Suprapubic skin (tissue), 4 donors: ENCODE measurements at regions not wholly inside any gene's neighbourhood (a gene's known extent, or its start where the extent isn't known, plus 50 kb on each side); places are given as distances from the start of the nearest gene placed in this dataset.
"Not testable (repeated sequence)": the region's sequence is repeated elsewhere in the genome, so short reads cannot be mapped to it uniquely, and the experiment has no call there.

ENCODE experiments used
- DNase-seq, 2 donors: peaks; one replicate each; pipeline ENCODE4 v3.0.0-alpha.2; 2019; ENCODE audit warnings: low spot score in 2 of 2
- H3K27ac ChIP-seq: fragments of 200-600 bp; sonication (generic); one replicate; pipeline ENCODE4 v1.5.1; 2019
- H3K27me3 ChIP-seq: fragments of 200-600 bp; sonication (generic); one replicate; pipeline ENCODE4 v1.5.1; 2019
- H3K36me3 ChIP-seq: fragments of 200-600 bp; sonication (generic); one replicate; pipeline ENCODE4 v1.5.1; 2019
- H3K4me1 ChIP-seq: fragments of 200-600 bp; sonication (generic); one replicate; pipeline ENCODE4 v1.5.1; 2019
- H3K4me3 ChIP-seq: fragments of 200-600 bp; sonication (generic); one replicate; pipeline ENCODE4 v1.5.1; 2019; ENCODE audit warnings: mild to moderate bottlenecking
- H3K9me3 ChIP-seq: fragments of 200-600 bp; sonication (generic); one replicate; pipeline ENCODE4 v1.5.1; 2019
- EP300 ChIP-seq: sonication (generic); formaldehyde crosslinking; IDR thresholded peaks from one replicate; pipeline ENCODE4 v1.6.1; 2017; ENCODE audit warnings: antibody characterized with exemption
- POLR2A ChIP-seq, 2 donors: fragments of 450-650 bp; IDR thresholded peaks; one replicate each; pipeline ENCODE4 v1.6.1; 2017; ENCODE audit warnings: antibody characterized with exemption in 2 of 2, mild to moderate bottlenecking in 2 of 2, moderate library complexity in 2 of 2
- POLR2AphosphoS5 ChIP-seq, 3 donors: sonication (generic); formaldehyde crosslinking; IDR thresholded peaks; one replicate each; pipeline ENCODE4 v1.6.1; 2017; ENCODE audit warnings: antibody characterized with exemption in 3 of 3
- WGBS: methylation state at CpG from one replicate; pipeline ENCODE4 v1.1.5; 2018; 5-methylcytosine and 5-hydroxymethylcytosine counted together
- TF ChIP-seq, protein P1 (sequence below), 2 donors: fragments of 200-600 bp in 1 of 2; fragments of 450-650 bp in 1 of 2; sonication (generic) in 1 of 2; IDR thresholded peaks; one replicate each; pipeline ENCODE4 v1.5.1; 2016 to 2019; ENCODE audit warnings: antibody characterized with exemption in 2 of 2, mild to moderate bottlenecking in 1 of 2, moderate library complexity in 1 of 2

DNA sequence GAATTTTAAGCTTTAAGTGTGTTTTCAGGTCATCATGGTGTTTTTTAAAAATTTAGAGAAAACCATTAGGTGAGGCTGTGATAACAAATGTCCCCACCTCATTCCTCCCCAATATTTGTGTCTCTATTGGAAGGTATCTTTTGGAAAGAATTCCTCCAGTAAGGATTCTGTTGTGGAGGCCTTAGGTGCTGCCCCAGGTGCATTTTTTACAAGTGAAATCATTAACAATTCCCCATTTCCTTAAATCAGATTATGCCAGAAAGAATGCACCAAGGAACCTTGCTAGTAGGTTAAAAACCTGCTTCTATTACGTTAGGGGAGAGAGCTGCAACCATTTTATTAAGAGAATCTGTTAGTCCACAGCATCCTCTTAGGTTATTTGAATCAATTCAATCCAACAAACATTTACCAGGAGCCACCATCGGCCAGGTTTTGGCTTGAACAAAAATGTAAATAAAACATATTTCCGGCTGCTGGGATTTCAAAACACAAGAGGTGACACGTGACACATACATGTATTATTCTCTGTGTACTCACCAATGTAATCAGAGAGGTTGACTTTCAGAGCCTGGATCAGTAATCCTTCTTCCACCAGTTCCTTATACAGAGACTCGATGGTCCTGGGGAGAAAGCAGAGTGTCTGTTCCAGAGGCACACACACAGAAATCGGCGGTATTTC is 112.5 kb upstream of the ASB18 start:
- Histone ChIP-seq H3K9me3 (no peaks in the 10 kb centered on the region), H3K27ac (no peak overlapping the region), H3K27me3 (peaks cover 4% of the 10 kb centered on the region), H3K4me3 (no peak overlapping the region), H3K36me3 (no peaks in the 10 kb centered on the region), H3K4me1 (no peaks in the 10 kb centered on the region)
- WGBS: 83% methylated on average over 7 of the region's 7 CpGs
- no peak for DNase-seq
- no peak for TF ChIP-seq POLR2AphosphoS5 (IDR thresholded peaks at IDR 0.05)
- TF ChIP-seq EP300: no peak
- TF ChIP-seq, protein P1, sequence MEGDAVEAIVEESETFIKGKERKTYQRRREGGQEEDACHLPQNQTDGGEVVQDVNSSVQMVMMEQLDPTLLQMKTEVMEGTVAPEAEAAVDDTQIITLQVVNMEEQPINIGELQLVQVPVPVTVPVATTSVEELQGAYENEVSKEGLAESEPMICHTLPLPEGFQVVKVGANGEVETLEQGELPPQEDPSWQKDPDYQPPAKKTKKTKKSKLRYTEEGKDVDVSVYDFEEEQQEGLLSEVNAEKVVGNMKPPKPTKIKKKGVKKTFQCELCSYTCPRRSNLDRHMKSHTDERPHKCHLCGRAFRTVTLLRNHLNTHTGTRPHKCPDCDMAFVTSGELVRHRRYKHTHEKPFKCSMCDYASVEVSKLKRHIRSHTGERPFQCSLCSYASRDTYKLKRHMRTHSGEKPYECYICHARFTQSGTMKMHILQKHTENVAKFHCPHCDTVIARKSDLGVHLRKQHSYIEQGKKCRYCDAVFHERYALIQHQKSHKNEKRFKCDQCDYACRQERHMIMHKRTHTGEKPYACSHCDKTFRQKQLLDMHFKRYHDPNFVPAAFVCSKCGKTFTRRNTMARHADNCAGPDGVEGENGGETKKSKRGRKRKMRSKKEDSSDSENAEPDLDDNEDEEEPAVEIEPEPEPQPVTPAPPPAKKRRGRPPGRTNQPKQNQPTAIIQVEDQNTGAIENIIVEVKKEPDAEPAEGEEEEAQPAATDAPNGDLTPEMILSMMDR (IDR thresholded peaks at IDR 0.05): no peak
- no peak for TF ChIP-seq POLR2A (IDR thresholded peaks at IDR 0.05)

GRCh38 chr2:236380051-236380612 is 115.9 kb upstream of the ASB18 start:
- 85% methylated on average over 16 of the region's 16 CpGs for WGBS
- DNase-seq: peak in 1 of 2 donors; percentile 48
- no peaks in the 10 kb centered on the region for H3K36me3 ChIP-seq
- no peak overlapping the region for H3K4me3 ChIP-seq
- H3K9me3 ChIP-seq: no peaks in the 10 kb centered on the region
- H3K27me3 ChIP-seq: peaks cover 4% of the 10 kb centered on the region
- TF ChIP-seq EP300 (no peak), POLR2AphosphoS5 (IDR thresholded peaks at IDR 0.05) (no peak), POLR2A (IDR thresholded peaks at IDR 0.05) (no peak)
- TF ChIP-seq, protein P1 (IDR thresholded peaks at IDR 0.05): no peak
- no peaks in the 10 kb centered on the region for H3K4me1 ChIP-seq
- no peak overlapping the region for H3K27ac ChIP-seq

- not testable (repeated sequence) for H3K27me3 ChIP-seq, H3K27ac ChIP-seq, H3K4me1 ChIP-seq, H3K4me3 ChIP-seq, H3K36me3 ChIP-seq, H3K9me3 ChIP-seq
- DNase-seq: peak in 1 of 2 donors; percentile 9
- 72% methylated on average over 6 of the region's 6 CpGs for WGBS
These were observed 117.0 kb upstream of the ASB18 start for GRCh38 chr2:236381253-236381652.

DNA sequence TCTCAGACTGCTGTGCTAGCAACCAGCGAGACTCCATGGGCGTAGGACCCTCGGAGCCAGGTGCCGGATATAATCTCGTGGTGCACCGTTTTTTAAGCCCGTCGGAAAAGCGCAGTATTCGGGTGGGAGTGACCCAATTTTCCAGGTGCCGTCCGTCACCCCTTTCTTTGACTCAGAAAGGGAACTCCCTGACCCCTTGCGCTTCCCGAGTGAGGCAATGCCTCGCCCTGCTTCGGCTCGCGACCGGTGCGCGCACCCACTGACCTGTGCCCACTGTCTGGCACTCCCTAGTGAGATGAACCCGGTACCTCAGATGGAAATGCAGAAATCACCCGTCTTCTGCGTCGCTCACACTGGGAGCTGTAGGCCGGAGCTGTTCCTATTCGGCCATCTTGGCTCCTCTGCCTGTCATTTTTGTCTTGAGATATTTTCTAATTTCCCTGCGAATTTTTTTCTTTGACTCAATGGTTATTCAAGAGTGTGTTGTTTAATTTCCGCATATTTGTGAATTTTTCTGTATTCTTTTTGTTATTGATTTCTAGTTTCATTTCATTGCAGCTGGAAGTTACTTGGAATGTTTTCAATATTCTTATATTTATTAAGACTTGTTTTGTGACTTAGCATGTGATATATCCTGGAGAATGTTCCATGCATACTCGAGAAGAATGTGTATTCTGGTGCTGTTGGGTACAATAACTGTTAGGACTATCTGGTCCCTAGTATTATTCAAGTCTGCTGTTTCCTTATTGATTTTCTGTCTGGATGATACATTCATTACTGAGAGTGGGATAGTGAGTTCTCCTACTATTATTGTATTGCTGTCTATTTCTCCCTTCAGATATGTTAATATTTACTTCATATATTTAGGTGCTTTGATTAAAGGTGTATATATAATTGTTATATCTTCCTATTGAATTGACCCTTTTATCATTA is 125.3 kb upstream of the ASB18 start:
- not testable (repeated sequence) for H3K4me1 ChIP-seq, H3K27me3 ChIP-seq, H3K36me3 ChIP-seq, H3K9me3 ChIP-seq, H3K4me3 ChIP-seq, H3K27ac ChIP-seq
- peak in 1 of 2 donors; percentile 28 for DNase-seq
- WGBS: 86% methylated on average over 30 of the region's 30 CpGs

GRCh38 chr2:236393101-236393500 is 128.9 kb upstream of the ASB18 start:
- H3K27me3 ChIP-seq: peaks cover 5% of the 10 kb centered on the region
- no peak overlapping the region for H3K4me3 ChIP-seq
- H3K9me3 ChIP-seq: no peaks in the 10 kb centered on the region
- no peaks in the 10 kb centered on the region for H3K36me3 ChIP-seq
- 85% methylated on average over 3 of the region's 3 CpGs for WGBS
- TF ChIP-seq EP300 (no peak), POLR2A (IDR thresholded peaks at IDR 0.05) (no peak), POLR2AphosphoS5 (IDR thresholded peaks at IDR 0.05) (no peak)
- TF ChIP-seq, protein P1 (IDR thresholded peaks at IDR 0.05): no peak
- DNase-seq: peak in 1 of 2 donors; percentile 68
- H3K27ac ChIP-seq: no peak overlapping the region
- no peaks in the 10 kb centered on the region for H3K4me1 ChIP-seq

DNA sequence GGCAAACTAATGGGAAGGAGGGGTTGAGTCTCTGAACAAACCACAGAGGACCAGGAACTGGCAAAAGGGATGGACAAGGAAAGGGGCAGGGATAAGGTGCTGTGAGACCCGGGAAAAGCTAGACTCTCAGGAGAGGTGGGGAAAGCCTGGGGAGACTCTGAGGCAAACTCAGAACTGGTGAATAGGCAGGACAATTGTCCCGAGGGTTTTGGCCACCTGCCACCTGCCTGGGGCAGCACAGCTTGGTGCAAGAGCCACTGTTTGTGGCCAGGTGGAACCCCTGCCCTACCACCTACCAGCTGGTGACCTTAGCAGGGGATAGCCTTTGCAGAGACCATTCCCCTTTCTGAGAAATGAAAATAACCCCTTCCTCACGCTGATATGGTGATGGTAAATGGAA is 129.4 kb upstream of the ASB18 start:
- WGBS: 86% methylated on average over 3 of the region's 3 CpGs
- H3K36me3 ChIP-seq: no peaks in the 10 kb centered on the region
- no peak overlapping the region for H3K4me3 ChIP-seq
- DNase-seq: peak in 1 of 2 donors; percentile 50
- H3K27ac ChIP-seq: no peak overlapping the region
- H3K4me1 ChIP-seq: no peaks in the 10 kb centered on the region
- no peak for TF ChIP-seq POLR2A (IDR thresholded peaks at IDR 0.05)
- no peak for TF ChIP-seq EP300
- TF ChIP-seq, protein P1 (IDR thresholded peaks at IDR 0.05): no peak
- no peak for TF ChIP-seq POLR2AphosphoS5 (IDR thresholded peaks at IDR 0.05)
- H3K9me3 ChIP-seq: no peaks in the 10 kb centered on the region
- peaks cover 5% of the 10 kb centered on the region for H3K27me3 ChIP-seq
